HepG2 (cell line): ENCODE measurements at regions not wholly inside any gene's neighbourhood (a gene's known extent, or its start where the extent isn't known, plus 50 kb on each side); places are given as distances from the start of the nearest gene placed in this dataset.

Experiments
- ATAC-seq: fragments of 200-7000 bp; cut with Tn5 transposase; 3 replicates; pipeline ENCODE4 v1.9.1; 2020; ENCODE audit warnings: mild to moderate bottlenecking, moderate library complexity
- BruUV-seq: library from RNA; stranded (reverse); fragments of 400-500 nt; replicated peaks from 2 replicates; lab custom pipeline; 2021; lab: Mats Ljungman, UMichigan
- CTCF ChIA-PET: fragments of 300-600 bp; formaldehyde crosslinking; extraction: SDS; loops from one replicate; lab custom pipeline; 2021; ENCODE audit warnings: low total read pairs, inconsistent platforms, low intra/inter-chr PET ratio; lab: Yijun Ruan, JAX
- POLR2A ChIA-PET: fragments of 350-600 bp; sonication (Branson Sonifier 250); formaldehyde crosslinking; loops from one replicate; lab custom pipeline; 2020; ENCODE audit warnings: antibody characterized with exemption, inconsistent platforms; lab: Yijun Ruan, JAX
- DNase-seq: peaks from one replicate; pipeline ENCODE4 v3.0.0-alpha.2; 2015; ENCODE audit warnings: low spot score
- FAIRE-seq: peaks from 3 replicates; lab custom pipeline; 2011; peaks lifted over from hg19 to GRCh38; lab: Jason Lieb, UNC
- H2AFZ ChIP-seq: one replicate; pipeline ENCODE4 v1.6.1; 2011; ENCODE audit warnings: low read length, inconsistent platforms
- H3K27ac ChIP-seq: fragments of 300-600 bp; 3 replicates; pipeline ENCODE4 v1.8.0; 2011; ENCODE audit warnings: mixed run types, mild to moderate bottlenecking, mixed read lengths, low read length, inconsistent platforms; ENCODE audit not compliant: insufficient read depth; ENCODE audit errors: extremely low read length
- H3K27me3 ChIP-seq, 2 experiments: fragments of 200-600 bp in 1 of 2; 2 replicates in 1 of 2; 3 replicates in 1 of 2; pipeline versions ENCODE4 v1.6.0 to v1.8.0; 2011; ENCODE audit warnings: low read length in 2 of 2, mild to moderate bottlenecking in 2 of 2, moderate library complexity in 2 of 2, inconsistent platforms in 1 of 2; ENCODE audit not compliant: insufficient read depth in 2 of 2, control insufficient read depth in 1 of 2
- H3K36me3 ChIP-seq, 2 experiments: fragments of 200-600 bp in 1 of 2; replicated peaks in 1 of 2; 2 replicates in 1 of 2; 3 replicates in 1 of 2; pipeline versions ENCODE4 v1.5.1 to v1.8.0; 2011; ENCODE audit warnings: low read length in 2 of 2, inconsistent platforms in 1 of 2; ENCODE audit not compliant: insufficient read depth in 2 of 2, control insufficient read depth in 1 of 2
- H3K4me1 ChIP-seq: 2 replicates; pipeline ENCODE4 v1.5.1; 2012; ENCODE audit warnings: low read length, inconsistent platforms; ENCODE audit not compliant: insufficient read depth
- H3K4me2 ChIP-seq: 2 replicates; pipeline ENCODE4 v1.6.0; 2011; ENCODE audit warnings: low read depth, low read length, inconsistent platforms
- H3K4me3 ChIP-seq, 3 experiments: fragments of 200-600 bp in 1 of 3; sonication (generic), shearing (Covaris generic) in 1 of 3; replicated peaks in 1 of 3; 2 replicates each; pipeline ENCODE4 v1.5.1; 2011 to 2016; ENCODE audit warnings: low read length in 3 of 3, inconsistent platforms in 2 of 3, low read depth in 2 of 3, mild to moderate bottlenecking in 2 of 3, control low read depth in 1 of 3, mixed read lengths in 1 of 3; ENCODE audit not compliant: insufficient read depth in 1 of 3
- H3K79me2 ChIP-seq: one replicate; pipeline ENCODE4 v1.6.1; 2011; ENCODE audit warnings: low read length, inconsistent platforms; ENCODE audit not compliant: insufficient read depth
- H3K9ac ChIP-seq: 2 replicates; pipeline ENCODE4 v1.6.0; 2011; ENCODE audit warnings: mild to moderate bottlenecking, low read depth, low read length, inconsistent platforms; ENCODE audit not compliant: insufficient read depth
- H3K9me3 ChIP-seq: 2 replicates; pipeline ENCODE4 v1.5.1; 2012; ENCODE audit warnings: mild to moderate bottlenecking, low read length
- H4K20me1 ChIP-seq: 2 replicates; pipeline ENCODE4 v1.6.0; 2011; ENCODE audit warnings: inconsistent platforms, mild to moderate bottlenecking, low read length, moderate library complexity; ENCODE audit not compliant: insufficient read depth
- FOXO4 ChIP-seq: sonication (generic); formaldehyde crosslinking; conservative IDR thresholded peaks from 2 replicates; pipeline ENCODE4 v1.8.1; 2023; ENCODE audit warnings: missing genetic modification reagents
- XBP1 ChIP-seq: sonication (generic); formaldehyde crosslinking; IDR thresholded peaks from 2 replicates; pipeline ENCODE4 v1.5.0; 2020; ENCODE audit warnings: missing genetic modification reagents
- ZBTB7A ChIP-seq: sonication (generic); formaldehyde crosslinking; IDR thresholded peaks from 2 replicates; pipeline ENCODE4 v1.8.0; 2022; ENCODE audit warnings: mild to moderate bottlenecking, missing genetic modification reagents
- ZIK1 ChIP-seq: sonication (generic); formaldehyde crosslinking; IDR thresholded peaks from 2 replicates; pipeline ENCODE4 v1.5.0; 2020; ENCODE audit warnings: mild to moderate bottlenecking, low read depth, missing genetic modification reagents, borderline replicate concordance
- ZNF552 ChIP-seq: sonication (generic); formaldehyde crosslinking; IDR thresholded peaks from 2 replicates; pipeline ENCODE4 v1.9.0; 2022; ENCODE audit warnings: missing genetic modification reagents, mild to moderate bottlenecking, borderline replicate concordance
- WGBS: methylation state at CpG from one replicate; pipeline ENCODE4 v1.1.6; 2017; ENCODE audit warnings: low lambda C conversion rate; 5-methylcytosine and 5-hydroxymethylcytosine counted together
- in situ Hi-C: cut with HindIII; loops from 2 replicates; pipeline ENCODE4 v1.10.0; 2017; ENCODE audit warnings: low pct_unique_long_range_greater_than_20kb; ENCODE audit not compliant: extremely low pct_ligation_motif_present
- intact Hi-C: fragments of 100-400 bp; cut with micrococcal nuclease; formaldehyde crosslinking; loops from one replicate; pipeline ENCODE4 v1.10.0; 2022; ENCODE audit not compliant: unreplicated experiment

GRCh38 chr15:38053776-38054175 lies 119.3 kb downstream of the TMCO5A start:
- POLR2A ChIA-PET, result no interaction called here
- 57% methylated on average over 3 of the region's 3 CpGs for WGBS
- in situ Hi-C loops, result no loop called here

GRCh38 chr15:38054488-38054887 lies 120.0 kb downstream of the TMCO5A start:
- no peak for FAIRE-seq

More at GRCh38 chr15:38053776-38054175, 119.3 kb downstream of the TMCO5A start:
- H3K9me3 ChIP-seq, result no peaks in the 10 kb centered on the region
- no peak overlapping the region for H3K27ac ChIP-seq
- no peak overlapping the region for H2AFZ ChIP-seq
- H3K36me3 ChIP-seq, result no peaks in the 10 kb centered on the region
- H3K9ac ChIP-seq, result no peak overlapping the region
- H3K27me3 ChIP-seq, result no peaks in the 10 kb centered on the region
- H3K4me2 ChIP-seq, result no peak overlapping the region
- ATAC-seq (no peak), DNase-seq (no peak), FAIRE-seq (no peak)
- intact Hi-C loops, result no loop called here
- no TSS peak for BruUV-seq
- CTCF ChIA-PET, result no interaction called here
- H3K4me3 ChIP-seq, result no peak overlapping the region
- no peaks in the 10 kb centered on the region for H4K20me1 ChIP-seq
- no peaks in the 10 kb centered on the region for H3K79me2 ChIP-seq
- no peaks in the 10 kb centered on the region for H3K4me1 ChIP-seq
- no peak for TF ChIP-seq ZNF552 (CRISPR knock-in tag)
- TF ChIP-seq ZBTB7A (CRISPR knock-in tag), result no peak
- no peak for TF ChIP-seq ZIK1 (CRISPR knock-in tag)

More at GRCh38 chr15:38054488-38054887, 120.0 kb downstream of the TMCO5A start:
- POLR2A ChIA-PET, result no interaction called here
- TF ChIP-seq XBP1 (CRISPR knock-in tag) (no peak), FOXO4 (no peak)
- TF ChIP-seq, all 625 proteins: peak for 0
- ATAC-seq (no peak), DNase-seq (no peak)
- Histone ChIP-seq H3K27ac (no peak overlapping the region), H4K20me1 (no peaks in the 10 kb centered on the region), H3K4me2 (no peak overlapping the region), H3K36me3 (no peaks in the 10 kb centered on the region), H3K9ac (no peak overlapping the region), H3K79me2 (no peaks in the 10 kb centered on the region), H3K4me1 (no peaks in the 10 kb centered on the region), H3K9me3 (no peaks in the 10 kb centered on the region), H3K4me3 (no peak overlapping the region), H3K27me3 (no peaks in the 10 kb centered on the region), H2AFZ (no peak overlapping the region)
- intact Hi-C loops, result no loop called here
- in situ Hi-C loops, result no loop called here
- BruUV-seq, result no TSS peak
- CTCF ChIA-PET, result no interaction called here
